ENCODE measurements at regions not wholly inside any gene's neighbourhood (a gene's known extent, or its start where the extent isn't known, plus 50 kb on each side); places are given as distances from the start of the nearest gene placed in this dataset.

GRCh38 chr2:12110481-12110880 lies 364.0 kb downstream of the LPIN1 start:
- DNase-seq (ENCODE audit: low spot score), result no peak

- no peak for DNase-seq (ENCODE audit: low spot score)
Measured at GRCh38 chr2:12113412-12113811, 367.0 kb downstream of the LPIN1 start.

DNA sequence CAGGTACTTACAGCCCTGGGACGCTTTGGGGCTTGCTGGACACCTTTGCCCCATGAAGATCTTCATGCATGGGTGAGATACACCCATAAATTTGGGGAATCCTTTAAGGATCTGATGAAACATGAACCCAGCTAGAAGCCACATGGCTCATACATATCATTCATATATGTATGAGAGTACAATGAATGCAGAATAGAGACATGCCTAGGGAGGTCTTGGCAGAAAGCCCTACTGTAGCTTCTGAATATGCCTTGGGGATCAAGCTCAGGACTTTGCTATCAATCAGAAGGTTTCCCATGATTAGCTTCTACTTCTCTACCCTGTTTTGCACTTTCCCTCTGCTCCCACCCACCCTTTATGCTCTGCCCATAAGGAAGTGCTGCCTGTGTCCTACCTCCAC lies 368.4 kb downstream of the LPIN1 start:
- DNase-seq (ENCODE audit: low spot score), result no peak

DNA sequence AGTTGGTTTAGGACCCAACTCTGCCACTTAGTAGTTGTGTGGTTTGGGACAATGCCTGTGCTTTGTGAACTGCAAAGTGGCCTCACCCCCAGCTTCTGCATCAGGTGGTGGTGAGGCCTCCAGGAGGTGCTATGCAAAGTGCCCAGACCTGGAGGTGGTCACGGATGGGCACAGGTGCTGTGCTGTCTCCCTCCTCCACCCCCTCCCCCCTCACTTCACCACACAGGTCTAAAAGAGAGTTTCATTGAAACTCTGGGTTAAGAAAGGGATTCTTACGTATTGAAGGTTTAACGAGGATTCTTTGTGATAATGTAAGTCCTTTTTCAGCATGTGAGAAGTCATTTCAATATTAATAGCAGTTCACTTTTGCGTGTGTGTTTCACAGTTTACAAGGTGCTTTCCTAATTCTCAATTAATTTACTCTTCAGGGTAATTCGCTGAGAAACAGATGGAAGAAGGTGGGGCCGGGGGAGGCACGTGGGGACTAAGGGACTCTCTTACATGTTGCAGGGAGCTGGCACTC lies 369.9 kb downstream of the LPIN1 start:
- no peak for DNase-seq (ENCODE audit: low spot score)

DNA sequence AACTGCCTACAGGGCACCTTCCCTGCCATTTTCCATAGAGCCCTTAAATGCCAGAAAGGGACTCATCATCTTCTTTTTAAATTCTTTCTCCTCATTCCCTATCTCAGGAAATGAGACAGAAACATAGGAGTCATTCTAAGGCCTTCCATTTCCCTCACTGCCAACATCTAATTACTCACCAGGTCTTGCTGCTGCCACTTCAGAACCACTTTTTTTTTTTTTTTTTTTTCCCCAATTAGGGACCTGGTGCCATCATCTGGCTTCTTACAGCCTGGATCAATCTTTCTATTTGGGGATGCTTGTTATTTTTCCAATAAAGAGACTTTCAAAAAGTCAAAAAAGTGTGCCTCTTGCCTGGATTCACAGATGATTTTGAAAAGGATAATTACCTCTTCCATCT lies 373.4 kb downstream of the LPIN1 start:
- DNase-seq (ENCODE audit: low spot score), result no peak

DNA sequence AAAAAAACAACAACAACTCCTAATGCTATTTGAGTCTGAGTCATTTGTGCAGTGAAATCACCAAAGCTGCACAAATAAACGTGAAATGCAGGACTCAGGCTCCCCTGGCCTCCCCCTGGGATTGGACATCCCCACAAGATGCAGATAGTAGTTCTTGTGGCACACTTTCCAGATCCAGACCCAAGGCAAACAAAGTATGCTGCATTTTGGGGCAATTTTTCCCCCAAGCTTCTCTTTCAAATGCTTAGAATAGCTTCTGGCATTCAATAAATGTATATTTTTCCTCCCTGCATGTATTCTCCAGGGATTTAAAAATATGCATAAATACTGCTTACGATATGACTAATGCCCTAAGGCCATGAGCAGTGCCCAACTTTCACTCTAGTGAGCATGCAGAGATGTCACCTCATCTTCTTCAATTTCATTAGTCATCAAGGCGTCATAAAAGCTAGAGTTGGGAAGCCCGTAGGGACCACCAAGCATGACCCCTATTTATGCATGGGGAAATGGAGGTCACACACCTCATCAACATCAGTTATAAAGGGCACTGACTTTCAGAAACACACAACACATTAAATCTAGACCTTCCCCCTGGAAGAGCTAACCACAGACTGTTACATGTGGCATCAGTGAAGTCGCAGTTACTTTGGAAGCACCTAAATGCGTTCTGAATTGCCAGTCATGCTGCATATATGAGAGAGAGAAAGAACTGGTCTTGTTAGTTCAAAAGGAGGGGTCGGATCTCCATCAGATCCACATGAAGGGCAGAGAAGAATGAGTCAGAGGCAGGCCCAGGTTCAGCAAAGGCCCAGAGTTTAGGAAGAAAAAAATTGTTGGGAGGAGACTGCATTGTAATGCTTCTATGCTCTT lies 374.1 kb downstream of the LPIN1 start:
- no peak for DNase-seq (ENCODE audit: low spot score)

DNA sequence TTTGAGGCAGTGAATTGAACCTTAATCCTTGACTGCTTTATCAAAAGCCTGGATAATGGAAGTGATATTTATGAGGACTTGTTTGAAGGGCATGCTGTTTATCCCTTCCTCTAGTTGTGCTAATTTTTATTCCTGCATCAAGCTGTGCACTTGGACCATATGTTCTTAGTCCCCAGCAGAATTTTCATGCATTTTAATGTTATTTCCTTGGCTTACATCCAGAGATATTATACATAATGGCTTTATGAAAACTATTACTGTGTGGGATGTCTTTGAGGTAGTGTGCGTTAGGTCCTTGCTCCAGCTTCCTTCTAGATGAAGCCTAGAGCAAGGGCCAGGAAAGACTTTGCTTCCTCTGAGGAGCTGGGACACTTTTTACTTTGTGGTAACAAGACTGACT lies 378.4 kb downstream of the LPIN1 start:
- no peak for DNase-seq (ENCODE audit: low spot score)

DNA sequence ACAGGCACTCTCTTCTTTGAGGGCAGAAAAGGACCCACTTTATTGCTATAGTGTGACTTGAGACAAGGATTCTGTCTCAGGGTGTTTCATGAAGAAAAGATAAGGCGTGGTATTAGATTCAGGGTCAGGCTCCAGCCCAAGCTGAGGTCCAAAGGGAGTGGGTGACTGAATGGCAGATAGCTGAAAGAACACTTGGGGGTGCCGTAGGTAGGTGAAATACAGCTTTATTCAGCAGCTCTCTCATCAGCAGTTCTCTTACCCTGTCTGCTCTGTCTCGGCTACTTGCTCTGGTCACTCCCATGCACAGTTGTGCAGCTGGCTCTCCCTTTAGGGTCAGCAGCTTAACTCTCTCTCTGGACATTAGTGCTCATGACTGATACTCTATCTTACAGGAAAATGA lies 379.9 kb downstream of the LPIN1 start:
- no peak for DNase-seq (ENCODE audit: low spot score)

- DNase-seq (ENCODE audit: low spot score), result no peak
Measured at GRCh38 chr2:12127638-12128037, 381.2 kb downstream of the LPIN1 start.

DNA sequence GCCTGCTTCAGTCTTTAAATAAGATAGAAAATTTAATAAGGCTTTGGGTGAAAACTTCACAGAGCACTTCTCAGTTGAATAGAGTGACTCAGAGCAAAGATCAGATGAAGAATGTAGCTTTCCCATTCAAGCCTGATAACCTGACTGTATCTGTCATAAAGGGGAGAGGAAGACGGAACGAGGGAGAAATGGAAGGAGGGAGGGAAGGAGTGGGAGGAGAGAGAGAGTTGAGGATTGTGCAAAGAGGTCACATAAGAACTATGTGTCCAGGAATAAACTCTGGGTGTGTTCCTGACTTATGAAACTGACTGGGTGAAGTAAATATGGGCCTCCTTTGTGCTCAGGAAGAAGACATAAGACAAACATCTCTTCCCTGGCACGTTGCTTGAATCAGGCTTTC lies 385.5 kb downstream of the LPIN1 start:
- no peak for DNase-seq (ENCODE audit: low spot score)

DNA sequence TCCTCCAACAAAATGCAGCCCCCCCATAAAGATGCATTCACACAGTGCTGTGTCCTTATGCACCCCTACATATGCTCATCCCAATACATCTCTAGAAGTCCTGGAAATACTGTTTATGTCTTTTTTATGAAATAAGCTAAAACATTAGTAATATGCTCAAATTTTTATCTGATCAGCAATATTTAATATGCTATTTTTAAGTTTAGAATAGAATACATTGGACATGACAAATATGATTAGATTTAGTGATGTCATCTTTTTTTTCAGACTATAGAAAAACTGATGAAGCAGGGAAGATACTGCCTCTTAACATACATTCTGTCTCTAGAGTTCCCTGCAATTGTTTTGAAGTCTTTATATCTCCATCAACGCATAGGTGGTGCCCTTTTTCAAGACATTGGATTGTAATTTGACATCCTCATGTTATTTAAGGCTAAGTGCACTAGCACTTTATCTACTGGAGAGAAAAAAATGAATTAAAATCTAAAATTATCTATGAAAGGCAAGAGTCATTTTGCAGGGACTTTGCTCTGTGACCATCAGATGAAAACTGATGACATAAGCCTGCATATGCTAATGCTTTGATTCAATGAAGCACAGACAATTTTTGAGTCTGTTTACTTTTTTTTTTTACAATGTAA lies 395.3 kb downstream of the LPIN1 start:
- DNase-seq (ENCODE audit: low spot score), result no peak

DNA sequence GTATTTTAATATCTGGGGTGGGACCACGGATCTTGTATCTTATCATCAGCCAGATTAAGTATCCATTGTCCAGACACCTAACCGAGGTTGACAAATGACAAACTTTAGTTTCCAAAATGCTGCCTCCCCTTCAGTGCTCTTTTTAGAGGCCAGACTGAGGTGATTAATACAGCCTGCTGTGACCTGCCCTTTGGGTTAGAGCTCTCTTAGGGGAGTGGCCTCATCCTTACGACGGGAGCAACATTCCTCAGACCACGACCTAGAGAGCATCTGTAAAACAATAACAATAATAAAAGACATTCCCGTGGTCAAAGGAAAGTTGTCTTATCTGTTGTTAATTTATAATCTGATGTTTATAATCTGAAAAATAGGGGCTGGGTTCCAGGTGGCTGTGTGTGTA lies 405.3 kb downstream of the LPIN1 start:
- DNase-seq (ENCODE audit: low spot score), result no peak

DNA sequence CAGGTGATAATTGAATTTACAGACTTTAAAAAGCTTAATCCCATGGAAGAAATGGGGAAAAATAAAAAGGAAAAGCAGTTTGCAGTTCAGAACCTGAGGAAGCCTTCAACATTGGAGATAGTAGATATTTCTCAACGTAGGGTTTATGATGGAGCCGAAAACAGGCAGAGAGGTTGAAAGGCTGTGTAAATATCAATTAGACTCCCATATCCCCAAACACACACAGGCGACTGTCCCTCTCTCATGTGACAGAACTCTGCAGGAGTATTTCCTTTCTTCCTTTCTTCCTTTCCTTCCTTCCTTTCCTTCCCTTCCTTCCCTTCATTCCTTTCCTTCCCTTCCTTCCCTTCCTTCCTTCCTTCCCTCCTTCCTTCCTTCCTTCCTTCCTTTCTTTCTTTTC lies 406.5 kb downstream of the LPIN1 start:
- DNase-seq (ENCODE audit: low spot score), result no peak

GRCh38 chr2:12155303-12156051 lies 409.0 kb downstream of the LPIN1 start:
- no peak for DNase-seq (ENCODE audit: low spot score)

- no peak for DNase-seq (ENCODE audit: low spot score)
Measured at GRCh38 chr2:12156349-12156748, 409.9 kb downstream of the LPIN1 start.

DNA sequence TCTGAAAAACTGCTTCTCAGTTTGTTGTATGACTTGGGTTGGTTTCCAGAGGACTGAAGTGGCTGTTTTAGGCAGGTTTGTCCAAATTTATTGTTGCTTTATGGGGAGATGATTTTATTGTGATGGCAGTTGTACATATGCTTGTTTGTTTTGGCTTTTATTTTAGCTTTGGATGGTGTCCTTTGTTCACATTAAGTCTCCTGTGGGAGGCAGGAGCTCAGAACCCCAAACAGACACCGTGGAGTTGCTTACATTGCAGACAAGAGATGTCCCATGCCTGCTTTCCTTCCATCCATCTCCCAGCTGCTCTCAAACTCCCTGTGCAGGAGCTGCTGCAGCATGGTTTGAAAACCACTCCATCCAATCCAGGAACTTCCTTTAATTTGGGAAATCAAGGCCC lies 414.7 kb downstream of the LPIN1 start:
- DNase-seq (ENCODE audit: low spot score), result no peak

DNA sequence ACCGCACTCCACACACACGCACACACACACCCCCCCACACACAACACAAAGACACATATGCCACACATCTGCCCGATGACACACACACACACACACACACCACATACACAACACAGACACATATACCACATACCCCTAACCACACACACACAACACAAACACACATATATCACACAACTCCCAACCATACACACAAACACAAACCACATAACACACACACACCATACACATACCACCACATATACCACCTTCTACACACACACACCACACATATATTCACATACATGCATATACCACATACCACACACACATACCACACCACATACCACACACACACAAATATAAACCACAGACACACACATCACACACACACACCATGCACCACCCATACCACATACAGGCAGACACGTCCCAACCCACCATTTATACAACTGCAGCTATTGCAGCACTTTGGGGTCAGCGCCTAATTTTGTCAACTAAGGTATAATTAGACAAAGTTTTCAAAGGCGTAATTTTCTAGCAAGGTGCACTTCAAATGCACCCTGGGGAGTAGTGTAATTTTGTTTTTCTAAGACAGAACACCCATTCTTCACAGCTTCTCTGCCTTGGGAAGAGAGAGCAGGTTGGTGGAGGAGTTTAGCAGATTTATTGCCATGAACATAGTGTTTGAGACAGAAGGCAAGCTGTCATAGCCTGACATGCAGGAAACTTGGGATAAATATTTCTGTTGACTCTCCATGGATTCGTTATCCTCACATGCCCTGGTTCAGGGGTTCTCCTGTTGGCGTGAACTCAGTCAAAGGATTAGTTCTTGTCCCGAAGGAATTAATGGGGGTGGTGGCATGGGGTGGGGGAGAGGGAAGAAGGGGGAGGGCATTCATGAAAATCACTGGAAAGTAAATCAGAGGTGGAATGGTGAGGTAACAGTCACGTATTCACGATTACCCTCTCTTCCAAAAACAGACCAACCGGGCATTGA lies 416.1 kb downstream of the LPIN1 start:
- DNase-seq (ENCODE audit: low spot score), result no peak

DNA sequence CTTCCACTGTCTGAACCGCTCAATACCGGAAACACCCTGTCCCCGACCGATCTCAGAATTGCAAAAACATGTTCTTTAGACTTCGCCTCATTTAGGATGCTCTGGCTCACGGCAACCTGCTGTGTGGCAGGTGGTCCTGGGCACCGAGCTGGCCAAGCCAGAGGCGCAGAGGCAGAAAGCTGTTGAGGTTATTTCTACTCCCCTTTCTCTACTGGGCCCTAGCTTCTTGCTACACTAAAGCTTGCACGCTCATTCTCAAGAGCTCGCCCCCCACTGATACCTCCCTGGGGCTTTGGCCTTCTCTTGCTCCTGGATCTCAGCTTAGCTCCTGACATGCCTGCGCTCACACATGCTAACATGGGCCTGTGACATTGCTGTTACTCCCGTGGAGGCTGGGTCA lies 417.4 kb downstream of the LPIN1 start:
- no peak for DNase-seq (ENCODE audit: low spot score)

GRCh38 chr2:12164689-12165088 lies 418.3 kb downstream of the LPIN1 start:
- DNase-seq (ENCODE audit: low spot score), result no peak

DNA sequence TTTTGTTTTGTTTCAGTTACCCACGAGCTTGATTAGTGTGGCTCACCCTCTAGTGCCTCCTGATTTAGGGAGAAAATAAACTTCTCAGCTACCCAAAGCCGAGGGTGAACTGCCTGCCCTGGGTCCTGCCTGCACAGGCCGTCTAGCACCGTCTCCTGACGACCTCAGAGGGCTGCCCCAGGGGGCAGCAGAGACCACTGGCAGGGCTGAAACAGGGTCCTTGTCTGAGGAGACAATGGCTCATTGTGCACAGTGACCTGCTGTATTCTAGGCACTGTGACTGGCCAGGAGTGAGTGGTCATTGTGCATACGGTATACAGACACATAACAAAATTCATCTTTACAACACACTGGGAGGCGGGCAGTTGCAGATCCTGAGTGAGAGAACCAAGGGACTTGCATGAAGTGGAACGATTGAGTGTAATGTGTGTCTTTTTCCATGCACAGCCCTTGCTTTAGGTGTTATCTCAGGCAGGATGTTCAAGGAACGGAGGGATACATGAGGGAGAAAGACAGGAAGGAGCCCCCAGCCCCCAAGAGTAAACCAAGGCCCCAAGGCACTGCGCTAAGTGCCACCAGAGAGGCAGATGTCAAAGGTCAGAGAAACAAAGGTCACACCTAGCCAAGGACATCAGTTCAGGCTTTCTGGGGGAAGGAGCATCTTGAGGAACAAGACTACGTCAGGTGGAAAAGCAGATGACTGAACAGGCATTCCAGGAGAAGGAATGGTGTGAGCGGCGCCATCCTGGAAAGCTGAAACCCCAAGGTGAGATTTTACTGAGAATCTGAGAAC lies 421.3 kb downstream of the LPIN1 start:
- peak; percentile 17 for DNase-seq (ENCODE audit: low spot score)

- DNase-seq (ENCODE audit: low spot score), result no peak
Measured at GRCh38 chr2:12168354-12168753, 421.9 kb downstream of the LPIN1 start.
